ENCODE measurements at regions not wholly inside any gene's neighbourhood (a gene's known extent, or its start where the extent isn't known, plus 50 kb on each side); places are given as distances from the start of the nearest gene placed in this dataset.

GRCh38 chr6:21911208-21911607, 317.7 kb downstream of the SOX4 start:
- no peak for TF ChIP-seq CTCF (IDR thresholded peaks at IDR 0.05; ENCODE audit: low read length)
- TF ChIP-seq EZH2 (IDR thresholded peaks at IDR 0.05; ENCODE audit: borderline replicate concordance, low read length): no peak
- Histone ChIP-seq H3K4me1 (ENCODE audit: insufficient read depth, low read length, severe bottlenecking) (no peaks in the 10 kb centered on the region), H4K20me1 (ENCODE audit: insufficient read depth, low read length) (no peaks in the 10 kb centered on the region), H3K4me3 (ENCODE audit: low read depth, low read length, poor library complexity, severe bottlenecking) (no peak overlapping the region), H3K9ac (ENCODE audit: low read length) (no peak overlapping the region), H3K9me3 (ENCODE audit: low read length) (no peaks in the 10 kb centered on the region; the same call in 1 of the 2 replicates), H3K27me3 (ENCODE audit: insufficient read depth, low read length) (no peaks in the 10 kb centered on the region), H3K9me2 (ENCODE audit: low read depth, low read length) (no peaks in the 10 kb centered on the region), H3F3A (ENCODE audit: insufficient read depth, low read length) (no peaks in the 10 kb centered on the region), H3K36me3 (ENCODE audit: insufficient read depth, low read length) (no peaks in the 10 kb centered on the region), H2AFZ (ENCODE audit: low read length) (no peak overlapping the region), H3K27ac (ENCODE audit: low read depth, low read length, poor library complexity, severe bottlenecking) (no peak overlapping the region), H3K4me2 (ENCODE audit: low read length) (no peak overlapping the region), H3K79me2 (ENCODE audit: insufficient read depth, low read length) (no peaks in the 10 kb centered on the region)

- H3K36me3 ChIP-seq (ENCODE audit: insufficient read depth, low read length): no peaks in the 10 kb centered on the region
- no peak overlapping the region for H3K9ac ChIP-seq (ENCODE audit: low read length)
- H3K9me2 ChIP-seq (ENCODE audit: low read depth, low read length): no peaks in the 10 kb centered on the region
- H2AFZ ChIP-seq (ENCODE audit: low read length): no peak overlapping the region
- no peak for TF ChIP-seq EZH2 (IDR thresholded peaks at IDR 0.05; ENCODE audit: borderline replicate concordance, low read length)
- no peak for TF ChIP-seq CTCF (IDR thresholded peaks at IDR 0.05; ENCODE audit: low read length)
- H3K4me2 ChIP-seq (ENCODE audit: low read length): no peak overlapping the region
- no peaks in the 10 kb centered on the region for H3K27me3 ChIP-seq (ENCODE audit: insufficient read depth, low read length)
- no peak overlapping the region for H3K4me3 ChIP-seq (ENCODE audit: low read depth, low read length, poor library complexity, severe bottlenecking)
- H4K20me1 ChIP-seq (ENCODE audit: insufficient read depth, low read length): no peaks in the 10 kb centered on the region
- H3K27ac ChIP-seq (ENCODE audit: low read depth, low read length, poor library complexity, severe bottlenecking): no peak overlapping the region
- no peaks in the 10 kb centered on the region for H3K79me2 ChIP-seq (ENCODE audit: insufficient read depth, low read length)
- no peaks in the 10 kb centered on the region for H3F3A ChIP-seq (ENCODE audit: insufficient read depth, low read length)
- H3K4me1 ChIP-seq (ENCODE audit: insufficient read depth, low read length, severe bottlenecking): no peaks in the 10 kb centered on the region
- no peaks in the 10 kb centered on the region; the same call in 1 of the 2 replicates for H3K9me3 ChIP-seq (ENCODE audit: low read length)
Observed at GRCh38 chr6:21912151-21912832, 318.7 kb downstream of the SOX4 start.

- H4K20me1 ChIP-seq (ENCODE audit: insufficient read depth, low read length): no peaks in the 10 kb centered on the region
- H3K4me1 ChIP-seq (ENCODE audit: insufficient read depth, low read length, severe bottlenecking): no peaks in the 10 kb centered on the region
- no peak overlapping the region for H3K27ac ChIP-seq (ENCODE audit: low read depth, low read length, poor library complexity, severe bottlenecking)
- no peaks in the 10 kb centered on the region for H3K79me2 ChIP-seq (ENCODE audit: insufficient read depth, low read length)
- TF ChIP-seq EZH2 (IDR thresholded peaks at IDR 0.05; ENCODE audit: borderline replicate concordance, low read length): no peak
- no peak for TF ChIP-seq CTCF (IDR thresholded peaks at IDR 0.05; ENCODE audit: low read length)
- H3F3A ChIP-seq (ENCODE audit: insufficient read depth, low read length): no peaks in the 10 kb centered on the region
- H3K36me3 ChIP-seq (ENCODE audit: insufficient read depth, low read length): no peaks in the 10 kb centered on the region
- H2AFZ ChIP-seq (ENCODE audit: low read length): no peak overlapping the region
- H3K9me2 ChIP-seq (ENCODE audit: low read depth, low read length): no peaks in the 10 kb centered on the region
- H3K4me3 ChIP-seq (ENCODE audit: low read depth, low read length, poor library complexity, severe bottlenecking): no peak overlapping the region
- H3K27me3 ChIP-seq (ENCODE audit: insufficient read depth, low read length): no peaks in the 10 kb centered on the region
- H3K4me2 ChIP-seq (ENCODE audit: low read length): no peak overlapping the region
- H3K9me3 ChIP-seq (ENCODE audit: low read length): no peaks in the 10 kb centered on the region; the same call in 1 of the 2 replicates
- H3K9ac ChIP-seq (ENCODE audit: low read length): no peak overlapping the region
Observed at GRCh38 chr6:21914121-21914973, 320.8 kb downstream of the SOX4 start.

All from OCI-LY1 (cell line).